ENCODE measurements at regions not wholly inside any gene's neighbourhood (a gene's known extent, or its start where the extent isn't known, plus 50 kb on each side); places are given as distances from the start of the nearest gene placed in this dataset.

DNA sequence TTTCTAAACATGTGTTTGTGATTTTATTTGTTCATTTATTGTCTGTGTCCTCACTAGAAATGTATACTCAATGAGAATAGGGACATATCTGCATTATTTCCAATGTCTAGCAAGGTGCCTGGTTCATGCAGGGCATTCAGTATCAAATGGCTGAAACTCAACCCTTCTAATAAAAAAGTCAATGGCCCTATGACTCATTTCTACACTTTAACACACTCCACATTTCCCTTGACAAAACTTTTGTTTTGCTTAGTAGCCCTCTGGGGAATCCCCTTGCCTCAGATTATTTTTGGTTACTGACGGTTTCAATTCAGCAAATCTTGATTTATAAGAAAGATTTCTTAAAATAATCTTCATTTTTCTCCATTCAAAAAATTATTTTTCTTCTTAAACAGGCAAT lies 206.0 kb upstream of the DMRTA1 start:
- H2AFZ ChIP-seq = 0 out of 2 replicates have a peak overlapping the region, but pooled peaks have one; percentile 28
- peaks cover 4% of the 10 kb centered on the region; the same call in 1 of the 2 replicates for H3K36me3 ChIP-seq (ENCODE audit: low read depth)
- H3K79me2 ChIP-seq (ENCODE audit: low read depth) = no peaks in the 10 kb centered on the region
- TF ChIP-seq EZH2 (IDR thresholded peaks at IDR 0.05; ENCODE audit: low read depth) = no peak
- TF ChIP-seq, protein P1, sequence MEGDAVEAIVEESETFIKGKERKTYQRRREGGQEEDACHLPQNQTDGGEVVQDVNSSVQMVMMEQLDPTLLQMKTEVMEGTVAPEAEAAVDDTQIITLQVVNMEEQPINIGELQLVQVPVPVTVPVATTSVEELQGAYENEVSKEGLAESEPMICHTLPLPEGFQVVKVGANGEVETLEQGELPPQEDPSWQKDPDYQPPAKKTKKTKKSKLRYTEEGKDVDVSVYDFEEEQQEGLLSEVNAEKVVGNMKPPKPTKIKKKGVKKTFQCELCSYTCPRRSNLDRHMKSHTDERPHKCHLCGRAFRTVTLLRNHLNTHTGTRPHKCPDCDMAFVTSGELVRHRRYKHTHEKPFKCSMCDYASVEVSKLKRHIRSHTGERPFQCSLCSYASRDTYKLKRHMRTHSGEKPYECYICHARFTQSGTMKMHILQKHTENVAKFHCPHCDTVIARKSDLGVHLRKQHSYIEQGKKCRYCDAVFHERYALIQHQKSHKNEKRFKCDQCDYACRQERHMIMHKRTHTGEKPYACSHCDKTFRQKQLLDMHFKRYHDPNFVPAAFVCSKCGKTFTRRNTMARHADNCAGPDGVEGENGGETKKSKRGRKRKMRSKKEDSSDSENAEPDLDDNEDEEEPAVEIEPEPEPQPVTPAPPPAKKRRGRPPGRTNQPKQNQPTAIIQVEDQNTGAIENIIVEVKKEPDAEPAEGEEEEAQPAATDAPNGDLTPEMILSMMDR (conservative IDR thresholded peaks at IDR 0.05) = no peak
- no peaks in the 10 kb centered on the region for H4K20me1 ChIP-seq (ENCODE audit: insufficient read depth)
- H3K9me2 ChIP-seq (ENCODE audit: insufficient read depth) = no peaks in the 10 kb centered on the region
- POLR2A ChIA-PET (ENCODE audit: unreplicated experiment) = interaction anchor here (1.0 kb wide), 1 partner anchor 386 kb away, joined by 11 read pairs; no protein-coding TSS in a partner anchor
- no peaks in the 10 kb centered on the region for H3K27me3 ChIP-seq (ENCODE audit: insufficient read depth, low read depth)
- H3F3A ChIP-seq (ENCODE audit: insufficient read depth, low read depth) = peaks cover 21% of the 10 kb centered on the region
- H3K4me3 ChIP-seq = peak overlapping the region; percentile 56; the same call in 1 of the 2 replicates
- H3K4me2 ChIP-seq = peak overlapping the region; percentile 94
- no TSS peak for BruUV-seq (replicated peaks)
- intact Hi-C loops (cut with micrococcal nuclease; ENCODE audit: unreplicated experiment) = loop anchor here (10.0 kb wide), 1 partner anchor 916 kb away; no protein-coding TSS in a partner anchor
- peak in 1 of 2 experiments; percentile 53 for DNase-seq
- H3K27ac ChIP-seq = peak overlapping the region; percentile 39
- CTCF ChIA-PET = interaction anchor here (1.9 kb wide), 1 partner anchor 232 kb away, joined by 4 read pairs; the partner anchor contains the start of gene CDKN2B
- peaks cover 59% of the 10 kb centered on the region for H3K4me1 ChIP-seq (replicated peaks; ENCODE audit: insufficient read depth)
- H3K9me3 ChIP-seq (ENCODE audit: insufficient read depth, low read depth) = no peaks in the 10 kb centered on the region; the same call in 1 of the 2 replicates

DNA sequence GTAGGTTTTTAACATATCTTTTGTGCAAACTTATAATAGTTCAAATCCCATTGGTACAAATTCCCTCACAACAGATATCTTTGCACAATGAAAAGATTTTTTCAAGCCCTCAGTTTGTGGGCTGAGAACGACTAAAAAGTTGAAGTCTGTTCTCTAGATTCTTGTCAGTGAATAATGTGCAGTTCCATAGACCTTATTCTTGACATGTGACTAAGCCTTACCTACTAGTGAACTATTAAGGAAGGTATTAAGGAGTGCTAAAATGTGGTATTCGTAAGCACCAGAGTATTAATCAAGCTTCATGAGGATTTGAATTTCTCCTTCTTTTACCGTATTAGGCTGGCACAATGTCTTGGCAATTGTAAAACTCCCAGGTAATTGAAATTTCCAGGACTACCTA lies 205.6 kb upstream of the DMRTA1 start:
- Histone ChIP-seq H3K4me2 (peak overlapping the region; percentile 94), H3K79me2 (ENCODE audit: low read depth) (no peaks in the 10 kb centered on the region), H3K4me1 (replicated peaks; ENCODE audit: insufficient read depth) (peaks cover 59% of the 10 kb centered on the region), H3K9me3 (ENCODE audit: insufficient read depth, low read depth) (no peaks in the 10 kb centered on the region; the same call in 1 of the 2 replicates), H3F3A (ENCODE audit: insufficient read depth, low read depth) (peaks cover 21% of the 10 kb centered on the region), H2AFZ (0 out of 2 replicates have a peak overlapping the region, but pooled peaks have one; percentile 28), H3K36me3 (ENCODE audit: low read depth) (peaks cover 4% of the 10 kb centered on the region; the same call in 1 of the 2 replicates), H3K4me3 (peak overlapping the region; percentile 23; the same call in 1 of the 2 replicates), H3K9me2 (ENCODE audit: insufficient read depth) (no peaks in the 10 kb centered on the region), H3K27ac (peak overlapping the region; percentile 39), H3K27me3 (ENCODE audit: insufficient read depth, low read depth) (no peaks in the 10 kb centered on the region), H4K20me1 (ENCODE audit: insufficient read depth) (no peaks in the 10 kb centered on the region)
- intact Hi-C loops (cut with micrococcal nuclease; ENCODE audit: unreplicated experiment) = loop anchor here (10.0 kb wide), 1 partner anchor 916 kb away; no protein-coding TSS in a partner anchor
- ChIA-PET POLR2A (ENCODE audit: unreplicated experiment) (interaction anchor here (0.5 to 1.0 kb wide), 2 partner anchors 387 to 430 kb away, joined by 4 to 11 read pairs; no protein-coding TSS in a partner anchor), CTCF (no interaction called here)
- BruUV-seq (replicated peaks) = no TSS peak
- no peak for DNase-seq
- TF ChIP-seq, protein P1 (conservative IDR thresholded peaks at IDR 0.05) = no peak
- TF ChIP-seq EZH2 (IDR thresholded peaks at IDR 0.05; ENCODE audit: low read depth) = no peak

DNA sequence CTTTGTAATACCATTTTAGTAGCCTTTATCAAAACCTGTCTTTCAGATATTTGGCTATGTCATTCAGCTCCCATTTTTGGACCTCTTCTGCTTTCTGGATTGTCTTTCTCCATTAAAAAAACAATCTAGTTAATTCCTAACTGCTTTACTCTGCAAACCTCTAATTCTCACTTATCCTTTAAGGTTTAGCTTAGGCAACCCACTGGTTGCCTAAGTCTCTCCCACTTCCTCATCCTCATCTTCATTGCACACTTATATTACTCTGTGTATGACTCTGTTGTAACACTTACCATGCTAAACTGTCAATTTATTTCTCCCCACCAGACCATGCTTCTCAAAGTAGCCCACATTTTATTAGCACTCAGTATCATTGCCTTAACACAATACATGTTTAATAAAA lies 205.0 kb upstream of the DMRTA1 start:
- POLR2A ChIA-PET (ENCODE audit: unreplicated experiment) = interaction anchor here (0.5 to 1.0 kb wide), 2 partner anchors 387 to 431 kb away, joined by 4 to 11 read pairs; no protein-coding TSS in a partner anchor
- intact Hi-C loops (cut with micrococcal nuclease; ENCODE audit: unreplicated experiment) = loop anchor here (10.0 kb wide), 1 partner anchor 917 kb away; no protein-coding TSS in a partner anchor

More for the DNA sequence above, 205.0 kb upstream of the DMRTA1 start:
- peak overlapping the region; percentile 94 for H3K4me2 ChIP-seq
- H3K4me1 ChIP-seq (replicated peaks; ENCODE audit: insufficient read depth) = peaks cover 57% of the 10 kb centered on the region
- BruUV-seq (replicated peaks) = no TSS peak
- DNase-seq = no peak
- no peaks in the 10 kb centered on the region for H4K20me1 ChIP-seq (ENCODE audit: insufficient read depth)
- no peaks in the 10 kb centered on the region for H3K79me2 ChIP-seq (ENCODE audit: low read depth)
- H3K27me3 ChIP-seq (ENCODE audit: insufficient read depth, low read depth) = no peaks in the 10 kb centered on the region
- no peak overlapping the region for H3K4me3 ChIP-seq
- H2AFZ ChIP-seq = no peak overlapping the region
- no peak overlapping the region for H3K27ac ChIP-seq
- H3K36me3 ChIP-seq (ENCODE audit: low read depth) = peaks cover 4% of the 10 kb centered on the region; the same call in 1 of the 2 replicates
- CTCF ChIA-PET = no interaction called here
- TF ChIP-seq, protein P1 (conservative IDR thresholded peaks at IDR 0.05) = no peak
- TF ChIP-seq EZH2 (IDR thresholded peaks at IDR 0.05; ENCODE audit: low read depth) = no peak
- no peaks in the 10 kb centered on the region for H3K9me2 ChIP-seq (ENCODE audit: insufficient read depth)
- H3K9me3 ChIP-seq (ENCODE audit: insufficient read depth, low read depth) = no peaks in the 10 kb centered on the region
- H3F3A ChIP-seq (ENCODE audit: insufficient read depth, low read depth) = peaks cover 21% of the 10 kb centered on the region

All from PC-9 (cell line).